PC-9 (cell line): ENCODE measurements at regions not wholly inside any gene's neighbourhood (a gene's known extent, or its start where the extent isn't known, plus 50 kb on each side); places are given as distances from the start of the nearest gene placed in this dataset.

Source experiments
- BruUV-seq: library from RNA; stranded (reverse); fragments of 400-500 nt; replicated peaks from 2 replicates; lab custom pipeline; 2021; lab: Mats Ljungman, UMichigan
- CTCF ChIA-PET: fragments of 300-600 bp; sonication (Branson Sonifier 250); formaldehyde crosslinking; loops from one replicate; lab custom pipeline; 2022; ENCODE audit warnings: antibody characterized with exemption; lab: Charles Lee
- POLR2A ChIA-PET: fragments of 300-600 bp; sonication (Branson Sonifier 250); formaldehyde crosslinking; loops from one replicate; lab custom pipeline; 2022; ENCODE audit warnings: antibody characterized with exemption; ENCODE audit not compliant: unreplicated experiment; lab: Charles Lee
- DNase-seq, 2 experiments: peaks; one replicate each; pipeline versions ENCODE4 v3.0.0 to v3.0.0-alpha.2; 2015 to 2022; ENCODE audit warnings: mixed read lengths in 1 of 2
- H2AFZ ChIP-seq: fragments of 200-600 bp; sonication (generic); 2 replicates; pipeline ENCODE4 v1.8.1; 2017; ENCODE audit warnings: antibody characterized with exemption
- H3F3A ChIP-seq: fragments of 200-600 bp; sonication (generic); 2 replicates; pipeline ENCODE4 v1.8.1; 2017; ENCODE audit warnings: antibody characterized with exemption, mild to moderate bottlenecking, low read depth; ENCODE audit not compliant: insufficient read depth
- H3K27ac ChIP-seq: fragments of 200-600 bp; sonication (generic); 2 replicates; pipeline ENCODE4 v1.6.1; 2016; ENCODE audit warnings: mixed run types
- H3K27me3 ChIP-seq: fragments of 200-600 bp; sonication (generic); 2 replicates; pipeline ENCODE4 v1.6.1; 2016; ENCODE audit warnings: low read depth, mixed run types; ENCODE audit not compliant: insufficient read depth
- H3K36me3 ChIP-seq: fragments of 200-600 bp; sonication (generic); 2 replicates; pipeline ENCODE4 v1.6.1; 2016; ENCODE audit warnings: low read depth, mixed run types
- H3K4me1 ChIP-seq: fragments of 200-600 bp; sonication (generic); replicated peaks from 2 replicates; pipeline ENCODE4 v1.6.1; 2016; ENCODE audit warnings: mixed run types; ENCODE audit not compliant: insufficient read depth
- H3K4me2 ChIP-seq: fragments of 200-600 bp; sonication (generic); 2 replicates; pipeline ENCODE4 v1.6.1; 2017; ENCODE audit warnings: mixed run types
- H3K4me3 ChIP-seq: fragments of 200-600 bp; sonication (generic); 2 replicates; pipeline ENCODE4 v1.6.1; 2016; ENCODE audit warnings: mixed run types
- H3K79me2 ChIP-seq: fragments of 200-600 bp; sonication (generic); 2 replicates; pipeline ENCODE4 v1.6.1; 2017; ENCODE audit warnings: low read depth, mixed run types
- H3K9me2 ChIP-seq: fragments of 200-600 bp; sonication (generic); 2 replicates; pipeline ENCODE4 v1.8.1; 2017; ENCODE audit warnings: mild to moderate bottlenecking; ENCODE audit not compliant: insufficient read depth
- H3K9me3 ChIP-seq: fragments of 200-600 bp; sonication (generic); 2 replicates; pipeline ENCODE4 v1.8.1; 2016; ENCODE audit warnings: low read depth; ENCODE audit not compliant: insufficient read depth
- H4K20me1 ChIP-seq: fragments of 200-600 bp; sonication (generic); 2 replicates; pipeline ENCODE4 v1.8.1; 2017; ENCODE audit not compliant: insufficient read depth
- EZH2 ChIP-seq: fragments of 200-600 bp; sonication (generic); IDR thresholded peaks from 2 replicates; pipeline ENCODE4 v1.8.0; 2017; ENCODE audit warnings: antibody characterized with exemption, low read depth
- intact Hi-C: fragments of 100-400 bp; cut with micrococcal nuclease; formaldehyde crosslinking; loops from one replicate; pipeline ENCODE4 v1.10.0; 2022; ENCODE audit not compliant: unreplicated experiment
- TF ChIP-seq, protein P1 (sequence below): fragments of 200-600 bp; sonication (generic); conservative IDR thresholded peaks from 2 replicates; pipeline ENCODE4 v1.6.1; 2017; ENCODE audit warnings: mixed run types, antibody characterized with exemption, mild to moderate bottlenecking, moderate library complexity

DNA sequence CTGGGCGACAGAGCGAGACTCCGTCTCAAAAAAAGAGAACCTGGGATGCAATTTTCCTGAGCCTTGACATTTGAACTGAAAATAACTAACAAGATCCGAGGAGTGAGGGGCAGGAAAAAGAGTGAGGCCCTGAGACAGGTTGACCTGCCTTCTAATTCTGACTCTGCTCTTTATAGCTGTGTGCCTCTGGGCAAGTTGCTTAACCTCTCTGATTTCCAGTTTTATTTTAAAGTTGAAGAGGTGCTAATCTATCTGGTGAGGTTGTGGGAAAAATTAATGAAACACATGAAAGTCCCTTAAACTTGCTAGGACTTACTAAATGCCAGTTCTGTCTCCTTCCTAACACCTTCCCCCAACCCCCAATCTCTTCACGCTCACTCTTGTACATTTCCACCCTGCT lies 108.4 kb upstream of the MGAT5 start:
- H3K9me3 ChIP-seq = no peaks in the 10 kb centered on the region; the same call in 1 of the 2 replicates
- no peak for DNase-seq
- H3K36me3 ChIP-seq = no peaks in the 10 kb centered on the region
- ChIA-PET CTCF (no interaction called here), POLR2A (no interaction called here)
- H3K4me2 ChIP-seq = no peak overlapping the region
- H4K20me1 ChIP-seq = no peaks in the 10 kb centered on the region
- H3K27ac ChIP-seq = no peak overlapping the region
- intact Hi-C loops = no loop called here
- H3K79me2 ChIP-seq = no peaks in the 10 kb centered on the region
- H3K9me2 ChIP-seq = no peaks in the 10 kb centered on the region
- TF ChIP-seq EZH2 = no peak
- TF ChIP-seq, protein P1, sequence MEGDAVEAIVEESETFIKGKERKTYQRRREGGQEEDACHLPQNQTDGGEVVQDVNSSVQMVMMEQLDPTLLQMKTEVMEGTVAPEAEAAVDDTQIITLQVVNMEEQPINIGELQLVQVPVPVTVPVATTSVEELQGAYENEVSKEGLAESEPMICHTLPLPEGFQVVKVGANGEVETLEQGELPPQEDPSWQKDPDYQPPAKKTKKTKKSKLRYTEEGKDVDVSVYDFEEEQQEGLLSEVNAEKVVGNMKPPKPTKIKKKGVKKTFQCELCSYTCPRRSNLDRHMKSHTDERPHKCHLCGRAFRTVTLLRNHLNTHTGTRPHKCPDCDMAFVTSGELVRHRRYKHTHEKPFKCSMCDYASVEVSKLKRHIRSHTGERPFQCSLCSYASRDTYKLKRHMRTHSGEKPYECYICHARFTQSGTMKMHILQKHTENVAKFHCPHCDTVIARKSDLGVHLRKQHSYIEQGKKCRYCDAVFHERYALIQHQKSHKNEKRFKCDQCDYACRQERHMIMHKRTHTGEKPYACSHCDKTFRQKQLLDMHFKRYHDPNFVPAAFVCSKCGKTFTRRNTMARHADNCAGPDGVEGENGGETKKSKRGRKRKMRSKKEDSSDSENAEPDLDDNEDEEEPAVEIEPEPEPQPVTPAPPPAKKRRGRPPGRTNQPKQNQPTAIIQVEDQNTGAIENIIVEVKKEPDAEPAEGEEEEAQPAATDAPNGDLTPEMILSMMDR = no peak
- H3F3A ChIP-seq = no peaks in the 10 kb centered on the region
- no peak overlapping the region for H3K4me3 ChIP-seq
- H3K4me1 ChIP-seq = peaks cover 2% of the 10 kb centered on the region; the same call in 1 of the 2 replicates
- no peak overlapping the region for H2AFZ ChIP-seq
- no peaks in the 10 kb centered on the region for H3K27me3 ChIP-seq
- BruUV-seq = no TSS peak

DNA sequence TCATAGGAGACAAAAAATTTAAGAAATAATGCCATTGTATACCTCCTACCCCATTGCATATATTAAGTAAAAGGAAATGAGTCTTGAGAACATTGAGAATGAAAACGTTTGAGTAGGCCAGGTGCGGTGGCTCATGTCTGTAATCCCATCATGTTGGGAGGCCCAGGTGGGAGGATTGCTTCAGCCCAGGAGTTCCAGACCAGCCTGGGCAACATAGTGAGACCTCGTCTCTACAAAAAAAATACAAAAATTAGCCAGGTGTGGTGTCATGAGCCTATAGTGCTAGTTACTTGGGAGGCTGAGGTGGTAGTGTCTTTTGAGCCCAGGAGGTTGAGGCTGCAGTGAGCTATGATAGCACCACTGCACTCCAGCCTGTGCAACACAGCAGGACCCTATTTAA lies 107.7 kb upstream of the MGAT5 start:
- TF ChIP-seq EZH2 = no peak
- TF ChIP-seq, protein P1 = no peak
- intact Hi-C loops = no loop called here
- Histone ChIP-seq H3K27ac (no peak overlapping the region), H3K9me2 (no peaks in the 10 kb centered on the region), H3F3A (no peaks in the 10 kb centered on the region), H3K36me3 (no peaks in the 10 kb centered on the region), H4K20me1 (no peaks in the 10 kb centered on the region), H3K9me3 (no peaks in the 10 kb centered on the region; the same call in 1 of the 2 replicates), H3K4me3 (no peak overlapping the region), H3K4me1 (no peaks in the 10 kb centered on the region; the same call in 1 of the 2 replicates), H2AFZ (no peak overlapping the region), H3K27me3 (no peaks in the 10 kb centered on the region), H3K4me2 (no peak overlapping the region), H3K79me2 (no peaks in the 10 kb centered on the region)
- BruUV-seq = no TSS peak
- no peak for DNase-seq
- ChIA-PET POLR2A (no interaction called here), CTCF (no interaction called here)

DNA sequence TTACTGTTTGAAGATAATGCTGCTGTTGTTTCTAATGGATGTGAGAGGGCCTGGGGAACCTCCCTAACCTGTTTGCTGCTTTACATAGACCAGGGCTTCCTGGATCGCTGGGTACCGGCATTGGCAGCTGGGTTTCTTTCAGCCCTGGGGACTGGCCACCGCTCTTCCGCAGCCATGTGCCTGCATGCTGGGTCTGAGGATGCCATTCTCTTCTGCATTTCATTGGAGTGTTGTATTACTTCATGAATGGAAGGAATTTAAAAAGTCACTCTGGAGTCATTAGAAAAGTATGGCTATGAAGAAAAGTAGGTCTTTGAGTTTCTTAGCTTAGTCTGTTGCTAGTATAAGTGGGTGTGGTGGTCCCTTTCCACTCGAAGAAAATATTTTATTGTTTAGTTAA lies 107.3 kb upstream of the MGAT5 start:
- Histone ChIP-seq H2AFZ (no peak overlapping the region), H3K4me1 (no peaks in the 10 kb centered on the region; the same call in 1 of the 2 replicates), H3K27me3 (no peaks in the 10 kb centered on the region), H3F3A (no peaks in the 10 kb centered on the region), H3K9me3 (no peaks in the 10 kb centered on the region; the same call in 1 of the 2 replicates), H3K27ac (no peak overlapping the region), H3K4me2 (no peak overlapping the region), H3K36me3 (no peaks in the 10 kb centered on the region), H4K20me1 (no peaks in the 10 kb centered on the region), H3K79me2 (no peaks in the 10 kb centered on the region), H3K9me2 (no peaks in the 10 kb centered on the region), H3K4me3 (no peak overlapping the region)
- intact Hi-C loops = no loop called here
- CTCF ChIA-PET = interaction anchor here (0.5 kb wide), 1 partner anchor 50 kb away, joined by 3 read pairs; no protein-coding TSS in a partner anchor
- POLR2A ChIA-PET = no interaction called here
- DNase-seq = peak in 1 of 2 experiments; percentile 59
- TF ChIP-seq, protein P1 = no peak
- TF ChIP-seq EZH2 = no peak
- BruUV-seq = no TSS peak
